Omental fat pad (tissue), 3 donors: ENCODE measurements at regions not wholly inside any gene's neighbourhood (a gene's known extent, or its start where the extent isn't known, plus 50 kb on each side); places are given as distances from the start of the nearest gene placed in this dataset.

ENCODE experiments used
- ATAC-seq: fragments of 150-250 bp; one replicate; pipeline ENCODE4 v1.9.1; 2016; ENCODE audit warnings: mild to moderate bottlenecking, moderate library complexity; ENCODE audit not compliant: low FRiP score
- DNase-seq: peaks from one replicate; pipeline ENCODE4 v3.0.0-alpha.2; 2019; ENCODE audit warnings: low spot score
- TF ChIP-seq, protein P1 (sequence below), 3 donors: fragments of 450-650 bp; IDR thresholded peaks; one replicate each; pipeline ENCODE4 v1.5.1; 2016 to 2017; ENCODE audit warnings: antibody characterized with exemption in 3 of 3, mild to moderate bottlenecking in 3 of 3, moderate library complexity in 2 of 3

DNA sequence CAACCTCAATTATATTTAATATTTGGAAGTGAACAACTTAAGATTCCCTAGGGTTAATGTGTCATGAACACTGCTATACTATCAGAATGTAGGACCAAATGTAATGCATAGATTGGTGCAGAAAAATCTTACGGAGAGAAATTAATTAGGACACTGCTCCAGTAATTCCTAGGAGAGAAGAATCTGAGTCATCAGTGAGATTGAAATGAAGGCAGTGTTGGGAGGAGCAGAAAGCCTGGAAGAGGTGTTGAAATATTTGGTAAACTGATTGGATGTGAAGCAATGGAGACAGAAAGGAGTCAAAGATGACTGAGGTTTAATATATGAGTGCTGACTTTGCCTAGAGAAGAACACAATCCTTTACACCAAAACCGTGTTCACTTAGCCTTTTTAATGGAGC, 836.0 kb downstream of the FAM181B start:
- DNase-seq (no peak), ATAC-seq (no peak)
- TF ChIP-seq, protein P1, sequence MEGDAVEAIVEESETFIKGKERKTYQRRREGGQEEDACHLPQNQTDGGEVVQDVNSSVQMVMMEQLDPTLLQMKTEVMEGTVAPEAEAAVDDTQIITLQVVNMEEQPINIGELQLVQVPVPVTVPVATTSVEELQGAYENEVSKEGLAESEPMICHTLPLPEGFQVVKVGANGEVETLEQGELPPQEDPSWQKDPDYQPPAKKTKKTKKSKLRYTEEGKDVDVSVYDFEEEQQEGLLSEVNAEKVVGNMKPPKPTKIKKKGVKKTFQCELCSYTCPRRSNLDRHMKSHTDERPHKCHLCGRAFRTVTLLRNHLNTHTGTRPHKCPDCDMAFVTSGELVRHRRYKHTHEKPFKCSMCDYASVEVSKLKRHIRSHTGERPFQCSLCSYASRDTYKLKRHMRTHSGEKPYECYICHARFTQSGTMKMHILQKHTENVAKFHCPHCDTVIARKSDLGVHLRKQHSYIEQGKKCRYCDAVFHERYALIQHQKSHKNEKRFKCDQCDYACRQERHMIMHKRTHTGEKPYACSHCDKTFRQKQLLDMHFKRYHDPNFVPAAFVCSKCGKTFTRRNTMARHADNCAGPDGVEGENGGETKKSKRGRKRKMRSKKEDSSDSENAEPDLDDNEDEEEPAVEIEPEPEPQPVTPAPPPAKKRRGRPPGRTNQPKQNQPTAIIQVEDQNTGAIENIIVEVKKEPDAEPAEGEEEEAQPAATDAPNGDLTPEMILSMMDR (IDR thresholded peaks at IDR 0.05) = no peak

DNA sequence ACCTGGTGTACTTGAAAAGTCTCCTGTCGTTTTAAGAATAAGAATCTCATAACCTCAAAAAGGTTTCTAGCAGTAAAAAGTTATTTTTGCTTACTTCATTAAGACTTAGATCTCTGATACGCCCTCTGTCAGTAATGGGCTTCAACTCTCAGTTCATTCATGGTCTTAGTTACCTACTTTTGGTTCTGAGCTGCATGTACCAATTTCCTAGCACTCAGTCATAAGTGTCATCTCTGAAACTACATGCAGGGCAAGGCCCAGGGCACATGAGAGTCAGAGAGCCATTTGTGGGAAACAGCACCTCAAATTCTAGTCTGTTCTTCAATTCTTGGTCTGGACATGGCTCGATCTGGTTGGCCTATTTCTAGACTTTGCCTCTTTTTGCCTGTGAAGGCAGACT, 838.4 kb downstream of the FAM181B start:
- ATAC-seq (no peak), DNase-seq (no peak)
- TF ChIP-seq, protein P1 (IDR thresholded peaks at IDR 0.05) = no peak

DNA sequence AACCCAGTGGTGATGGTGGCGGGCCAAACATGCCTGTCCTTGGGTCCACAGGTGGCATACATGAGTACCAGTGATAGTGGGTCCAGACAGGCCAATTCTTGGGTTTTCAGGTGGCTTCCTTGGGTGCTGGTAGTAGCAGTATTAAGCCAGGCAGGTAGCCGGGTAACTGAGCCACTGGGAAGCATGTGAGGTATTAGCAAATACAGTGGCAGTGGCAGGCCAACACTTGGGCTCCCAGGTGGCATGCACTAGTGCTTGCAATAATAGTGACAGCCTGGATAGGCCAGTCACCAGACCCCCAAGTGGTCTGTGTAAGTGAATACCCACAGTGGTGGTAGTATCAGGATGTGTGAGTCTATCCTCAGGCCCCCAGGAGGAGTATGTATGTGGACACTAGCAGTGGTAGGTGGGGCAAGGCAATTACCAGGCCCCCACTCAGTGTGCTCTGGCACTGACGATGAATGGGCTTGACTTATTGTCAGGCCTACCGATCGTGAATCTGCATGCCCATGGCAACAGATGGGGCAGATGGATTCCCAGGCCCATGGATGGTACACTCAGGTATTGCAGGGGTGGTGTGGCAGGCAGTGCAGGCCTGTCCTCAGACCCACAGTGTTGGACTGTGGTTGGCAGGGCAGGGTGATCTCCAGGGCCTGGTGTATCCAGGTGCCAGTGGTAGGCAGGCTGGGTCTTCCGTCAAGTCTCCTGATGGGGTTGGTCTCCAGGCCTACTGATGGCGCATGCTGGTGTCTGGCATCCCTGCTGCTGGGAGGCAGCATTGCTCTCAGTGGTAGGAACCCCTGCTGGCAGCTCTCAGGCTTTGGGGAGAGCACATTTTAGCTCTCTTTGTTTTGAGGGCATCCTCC, 840.7 kb downstream of the FAM181B start:
- DNase-seq = no peak
- TF ChIP-seq, protein P1 (IDR thresholded peaks at IDR 0.05) = no peak
- peak; percentile 28 for ATAC-seq

DNA sequence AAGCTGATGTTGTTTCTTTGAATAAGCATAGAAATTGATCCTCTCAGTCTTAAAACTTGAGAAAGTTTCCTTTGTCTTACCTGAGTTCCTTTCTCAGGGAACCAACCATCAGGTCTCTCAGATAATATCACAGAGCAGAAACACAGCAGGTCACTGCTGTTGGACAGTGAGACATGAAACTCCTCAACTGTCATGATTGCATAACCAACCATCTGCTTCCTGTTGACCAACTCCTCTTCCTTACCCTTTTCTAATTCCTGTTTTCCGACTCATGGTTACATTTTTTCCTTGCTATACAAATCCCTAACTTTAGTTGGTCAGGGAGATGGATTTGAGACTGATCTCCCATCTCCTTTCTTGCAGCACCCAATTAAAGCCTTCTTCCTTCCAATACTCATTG, 845.3 kb downstream of the FAM181B start:
- TF ChIP-seq, protein P1 (IDR thresholded peaks at IDR 0.05) = no peak
- no peak for ATAC-seq
- DNase-seq = no peak

DNA sequence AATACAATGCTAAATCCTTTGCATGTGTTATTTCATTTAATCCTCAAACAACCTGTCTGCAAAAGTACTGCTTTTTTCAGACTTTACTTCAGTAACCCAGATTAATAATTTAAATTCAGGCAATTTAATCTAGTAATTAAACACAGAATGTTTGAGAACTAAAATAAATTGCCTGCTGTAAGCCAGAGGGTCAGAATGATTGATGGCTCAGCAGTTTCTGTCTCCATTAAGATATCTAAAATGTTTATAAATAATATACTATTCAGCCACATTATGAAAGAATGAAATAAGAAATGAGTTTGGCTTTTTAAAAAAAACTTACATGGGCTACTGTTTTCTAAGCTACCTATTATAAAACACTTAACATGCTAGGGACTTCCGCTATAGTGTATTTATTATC, 846.0 kb downstream of the FAM181B start:
- TF ChIP-seq, protein P1 (IDR thresholded peaks at IDR 0.05) = no peak
- ATAC-seq (no peak), DNase-seq (no peak)

DNA sequence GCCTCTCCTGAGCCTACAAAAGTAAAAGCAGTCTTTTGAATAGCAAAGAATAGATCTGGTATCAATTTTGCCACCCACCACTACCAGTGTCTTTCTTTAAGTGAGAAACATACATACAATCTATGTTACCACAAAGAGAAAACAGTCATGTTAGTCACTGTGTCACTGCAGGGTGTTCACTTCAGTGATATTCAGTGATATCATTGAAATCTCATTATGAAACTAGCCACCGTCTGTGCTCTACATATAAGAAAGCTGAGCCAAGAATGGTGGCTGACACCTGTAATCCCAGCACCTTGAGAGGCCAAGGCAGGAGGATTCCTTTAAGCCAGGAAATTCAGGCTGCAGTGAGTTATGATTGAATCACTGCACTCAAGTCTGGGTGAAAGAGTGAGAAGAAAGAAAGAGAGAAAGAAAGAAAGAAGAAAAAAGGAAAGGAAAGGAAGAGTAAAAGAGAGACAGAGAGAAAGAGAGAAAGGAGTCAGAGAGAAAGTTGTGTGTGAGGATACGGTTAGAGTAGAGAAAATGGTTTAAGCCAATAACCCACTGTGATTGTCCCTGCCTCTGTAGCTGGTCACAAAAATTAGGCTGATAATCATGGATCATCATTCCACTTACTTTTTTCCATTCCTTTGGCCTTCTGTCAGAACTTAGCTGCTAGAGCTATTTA, 847.1 kb downstream of the FAM181B start:
- TF ChIP-seq, protein P1 (IDR thresholded peaks at IDR 0.05) = no peak
- ATAC-seq (no peak), DNase-seq (no peak)
